LNCaP clone FGC (cell line): ENCODE measurements at regions not wholly inside any gene's neighbourhood (a gene's known extent, or its start where the extent isn't known, plus 50 kb on each side); places are given as distances from the start of the nearest gene placed in this dataset.

Experiments used
- DNase-seq: peaks from one replicate; pipeline ENCODE4 v3.0.0-alpha.2; 2011; ENCODE audit warnings: low read depth
- H3K4me3 ChIP-seq: 2 replicates; pipeline ENCODE4 v1.5.1; 2011; ENCODE audit warnings: mild to moderate bottlenecking, low read depth, low read length, control low read depth
- CTCF ChIP-seq: IDR thresholded peaks from 2 replicates; pipeline ENCODE4 v1.5.1; 2012; ENCODE audit warnings: mild to moderate bottlenecking; ENCODE audit not compliant: control insufficient read depth, insufficient read depth; ENCODE audit errors: extremely low read depth

GRCh38 chr3:159234306-159234705 lies 432.5 kb downstream of the MFSD1 start:
- no peak for DNase-seq
- TF ChIP-seq CTCF: no peak

GRCh38 chr3:159236321-159236720 lies 434.5 kb downstream of the MFSD1 start:
- DNase-seq: no peak
- TF ChIP-seq CTCF: no peak
- no peak overlapping the region for H3K4me3 ChIP-seq

More at GRCh38 chr3:159234306-159234705, 432.5 kb downstream of the MFSD1 start:
- no peak overlapping the region for H3K4me3 ChIP-seq

- H3K4me3 ChIP-seq: no peak overlapping the region
- DNase-seq: no peak
- TF ChIP-seq CTCF: no peak
Observed at GRCh38 chr3:159237226-159237625, 435.4 kb downstream of the MFSD1 start.

- no peak for DNase-seq
- no peak for TF ChIP-seq CTCF
- H3K4me3 ChIP-seq: no peak overlapping the region
Observed at GRCh38 chr3:159238646-159239045, 436.8 kb downstream of the MFSD1 start.

GRCh38 chr3:159239059-159239458 lies 437.2 kb downstream of the MFSD1 start:
- TF ChIP-seq CTCF: no peak
- no peak for DNase-seq
- no peak overlapping the region for H3K4me3 ChIP-seq

- no peak for DNase-seq
- TF ChIP-seq CTCF: no peak
- no peak overlapping the region for H3K4me3 ChIP-seq
Observed at GRCh38 chr3:159244933-159245332, 443.1 kb downstream of the MFSD1 start.

- H3K4me3 ChIP-seq: no peak overlapping the region
- TF ChIP-seq CTCF: no peak
- DNase-seq: no peak
Observed at GRCh38 chr3:159245871-159246270, 444.0 kb downstream of the MFSD1 start.
